Fibroblast of villous mesenchyme (primary cell): ENCODE measurements at regions not wholly inside any gene's neighbourhood (a gene's known extent, or its start where the extent isn't known, plus 50 kb on each side); places are given as distances from the start of the nearest gene placed in this dataset.

Experiments used
- DNase-seq: peaks from one replicate; pipeline ENCODE4 v3.0.0-alpha.2; 2010; ENCODE audit warnings: low read depth
- H3K4me3 ChIP-seq: 2 replicates; pipeline ENCODE4 v1.5.1; 2011; ENCODE audit warnings: low read depth, mild to moderate bottlenecking, low read length
- CTCF ChIP-seq: IDR thresholded peaks from 2 replicates; pipeline ENCODE4 v1.5.1; 2012; ENCODE audit warnings: low read depth, mild to moderate bottlenecking, low read length; ENCODE audit not compliant: insufficient read depth

GRCh38 chr4:3703677-3704521 lies 62.3 kb upstream of the ADRA2C start:
- TF ChIP-seq CTCF, result no peak
- DNase-seq, result no peak

GRCh38 chr4:3703343-3703676 lies 62.9 kb upstream of the ADRA2C start:
- no peak for DNase-seq
- H3K4me3 ChIP-seq, result no peak overlapping the region
- TF ChIP-seq CTCF, result no peak

More at GRCh38 chr4:3703677-3704521, 62.3 kb upstream of the ADRA2C start:
- no peak overlapping the region for H3K4me3 ChIP-seq

- DNase-seq, result no peak
- H3K4me3 ChIP-seq, result no peak overlapping the region
- TF ChIP-seq CTCF, result no peak
Observed at GRCh38 chr4:3702561-3703221, 63.5 kb upstream of the ADRA2C start.

GRCh38 chr4:3701736-3702560 lies 64.2 kb upstream of the ADRA2C start:
- DNase-seq, result no peak

GRCh38 chr4:3701271-3701734 lies 64.9 kb upstream of the ADRA2C start:
- no peak overlapping the region for H3K4me3 ChIP-seq
- no peak for TF ChIP-seq CTCF
- DNase-seq, result no peak

More at GRCh38 chr4:3701736-3702560, 64.2 kb upstream of the ADRA2C start:
- H3K4me3 ChIP-seq, result no peak overlapping the region
- no peak for TF ChIP-seq CTCF

- DNase-seq, result no peak
- no peak overlapping the region for H3K4me3 ChIP-seq
- no peak for TF ChIP-seq CTCF
Observed at GRCh38 chr4:3700736-3701135, 65.4 kb upstream of the ADRA2C start.
